Lower lobe of right lung (tissue), 2 donors: ENCODE measurements at regions not wholly inside any gene's neighbourhood (a gene's known extent, or its start where the extent isn't known, plus 50 kb on each side); places are given as distances from the start of the nearest gene placed in this dataset.

ENCODE experiments used
- ATAC-seq, 2 donors: fragments of 200-7000 bp; cut with Tn5 transposase; one replicate each; pipeline ENCODE4 v1.9.1; 2020 to 2022; ENCODE audit warnings: mild to moderate bottlenecking in 2 of 2, moderate library complexity in 2 of 2
- DNase-seq: peaks from one replicate; pipeline ENCODE4 v3.0.0-alpha.2; 2020
- H3K27ac ChIP-seq: fragments of 200-600 bp; one replicate; pipeline ENCODE4 v1.8.0; 2022
- H3K27me3 ChIP-seq: fragments of 200-600 bp; one replicate; pipeline ENCODE4 v1.8.0; 2022; ENCODE audit warnings: low read depth
- H3K36me3 ChIP-seq: fragments of 200-600 bp; one replicate; pipeline ENCODE4 v1.8.0; 2022; ENCODE audit warnings: mild to moderate bottlenecking
- H3K4me1 ChIP-seq: fragments of 200-600 bp; one replicate; pipeline ENCODE4 v1.8.0; 2022
- H3K4me3 ChIP-seq: fragments of 200-600 bp; one replicate; pipeline ENCODE4 v1.8.0; 2022; ENCODE audit warnings: mild to moderate bottlenecking
- H3K9me3 ChIP-seq: fragments of 200-600 bp; one replicate; pipeline ENCODE4 v1.8.0; 2022
- CTCF ChIP-seq: fragments of 200-600 bp; IDR thresholded peaks from one replicate; pipeline ENCODE4 v1.8.0; 2022; ENCODE audit warnings: antibody characterized with exemption, mild to moderate bottlenecking
- intact Hi-C: fragments of 100-400 bp; cut with DNase I; formaldehyde crosslinking; loops from one replicate; pipeline ENCODE4 v1.11.0; 2022
- donor health status: DM: no; HTN: yes; CAD: no; lungs with severe emphysema.

GRCh38 chr5:20608567-20608966, 620.6 kb upstream of the CDH18 start:
- intact Hi-C loops = no loop called here
- Histone ChIP-seq H3K36me3 (no peaks in the 10 kb centered on the region), H3K4me1 (no peaks in the 10 kb centered on the region), H3K27me3 (no peaks in the 10 kb centered on the region), H3K4me3 (no peak overlapping the region), H3K9me3 (no peaks in the 10 kb centered on the region), H3K27ac (no peak overlapping the region)
- no peak for DNase-seq
- no peak for TF ChIP-seq CTCF
- ATAC-seq = no peak

DNA sequence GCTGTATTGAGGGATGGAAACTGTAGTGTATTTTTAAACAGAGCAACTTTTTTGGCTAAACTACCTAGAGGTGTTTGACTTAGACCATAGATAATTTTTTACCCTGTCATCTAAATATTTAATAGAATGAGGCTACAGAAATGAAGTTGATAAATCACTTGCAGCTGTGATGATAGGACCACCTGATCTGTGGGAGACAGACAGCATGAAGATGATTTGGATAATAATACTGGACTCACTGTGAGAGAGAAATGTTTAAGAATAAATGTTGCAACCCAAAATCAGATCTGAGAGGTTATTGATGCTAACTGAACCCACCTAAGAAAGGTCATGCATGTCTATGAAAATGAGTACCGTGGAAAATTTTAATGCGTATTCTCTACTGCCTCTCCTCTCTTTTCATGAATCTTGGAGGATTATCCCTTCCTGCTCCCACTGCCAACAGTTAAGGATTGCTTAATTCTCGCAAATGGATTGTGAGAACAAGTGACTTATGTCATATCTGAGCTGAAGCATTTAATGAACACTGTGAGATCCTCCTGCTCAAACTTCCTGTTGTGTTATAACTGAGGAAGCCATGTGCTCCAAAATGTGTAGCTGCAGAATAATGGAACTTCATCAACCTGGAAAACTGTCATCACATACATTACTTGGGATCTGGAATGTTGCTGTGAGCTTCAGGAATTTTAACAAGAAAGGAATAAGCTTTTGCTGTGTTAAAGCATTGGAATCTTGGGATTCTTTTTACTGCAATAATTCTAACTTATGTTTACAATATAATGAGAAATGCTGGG, 617.9 kb upstream of the CDH18 start:
- no peaks in the 10 kb centered on the region for H3K27me3 ChIP-seq
- H3K4me1 ChIP-seq = no peaks in the 10 kb centered on the region
- no peak for TF ChIP-seq CTCF
- no peaks in the 10 kb centered on the region for H3K9me3 ChIP-seq
- no peak overlapping the region for H3K4me3 ChIP-seq
- DNase-seq = no peak
- H3K36me3 ChIP-seq = no peaks in the 10 kb centered on the region
- no peak for ATAC-seq
- intact Hi-C loops = no loop called here
- H3K27ac ChIP-seq = no peak overlapping the region

GRCh38 chr5:20604992-20605391, 617.0 kb upstream of the CDH18 start:
- Histone ChIP-seq H3K36me3 (no peaks in the 10 kb centered on the region), H3K4me3 (no peak overlapping the region), H3K27me3 (no peaks in the 10 kb centered on the region), H3K27ac (no peak overlapping the region), H3K9me3 (no peaks in the 10 kb centered on the region), H3K4me1 (no peaks in the 10 kb centered on the region)
- ATAC-seq (no peak), DNase-seq (no peak)
- intact Hi-C loops = no loop called here
- no peak for TF ChIP-seq CTCF

DNA sequence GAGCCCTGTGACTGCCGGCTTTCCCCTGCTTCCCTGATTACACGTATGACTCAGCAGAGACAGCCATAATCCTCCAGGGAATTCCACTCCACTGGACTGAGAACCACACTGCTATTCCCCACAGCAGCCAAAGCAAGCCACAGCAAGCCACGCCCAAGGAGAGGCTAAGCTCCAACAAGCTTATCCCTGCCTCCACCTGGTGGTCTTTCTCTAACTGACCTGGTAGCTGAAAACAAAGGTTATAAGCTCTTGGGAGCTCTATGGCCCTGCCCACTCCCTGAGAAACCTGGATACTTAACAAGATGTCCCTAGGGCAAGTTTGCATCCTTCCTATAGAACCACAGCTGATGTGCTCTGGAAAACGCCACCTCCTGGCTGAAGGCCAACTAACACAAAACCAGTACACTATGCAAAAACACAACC, 613.7 kb upstream of the CDH18 start:
- DNase-seq = no peak

GRCh38 chr5:20590356-20590755, 602.4 kb upstream of the CDH18 start:
- ATAC-seq (no peak), DNase-seq (no peak)
- H3K27me3 ChIP-seq = no peaks in the 10 kb centered on the region
- no peak overlapping the region for H3K27ac ChIP-seq
- no peak overlapping the region for H3K4me3 ChIP-seq
- TF ChIP-seq CTCF = no peak
- H3K9me3 ChIP-seq = no peaks in the 10 kb centered on the region
- no peaks in the 10 kb centered on the region for H3K36me3 ChIP-seq
- intact Hi-C loops = no loop called here
- H3K4me1 ChIP-seq = no peaks in the 10 kb centered on the region

More for the DNA sequence above, 613.7 kb upstream of the CDH18 start:
- no peak for TF ChIP-seq CTCF
- no peak for ATAC-seq
- H3K27ac ChIP-seq = no peak overlapping the region
- no peaks in the 10 kb centered on the region for H3K36me3 ChIP-seq
- no peak overlapping the region for H3K4me3 ChIP-seq
- intact Hi-C loops = no loop called here
- H3K9me3 ChIP-seq = no peaks in the 10 kb centered on the region
- H3K27me3 ChIP-seq = no peaks in the 10 kb centered on the region
- no peaks in the 10 kb centered on the region for H3K4me1 ChIP-seq
